H1 (cell line): ENCODE measurements at regions not wholly inside any gene's neighbourhood (a gene's known extent, or its start where the extent isn't known, plus 50 kb on each side); places are given as distances from the start of the nearest gene placed in this dataset.

Experiments
- ATF3 ChIP-seq: IDR thresholded peaks from 2 replicates; pipeline ENCODE4 v1.6.1; 2011; ENCODE audit warnings: low read depth, mild to moderate bottlenecking, low read length; ENCODE audit not compliant: insufficient read depth
- GTF2F1 ChIP-seq: IDR thresholded peaks from 2 replicates; pipeline ENCODE4 v1.6.1; 2012; ENCODE audit warnings: low read depth, low read length, improper control_type of control experiment, borderline replicate concordance
- KDM1A ChIP-seq: fragments of 200-600, 300-600 bp; sonication (generic); IDR thresholded peaks from 2 replicates; pipeline ENCODE4 v1.7.1; 2016; ENCODE audit warnings: mild to moderate bottlenecking, low read length, borderline replicate concordance

- TF ChIP-seq GTF2F1 (no peak), KDM1A (no peak), ATF3 (no peak)
Observed at GRCh38 chr13:90461398-90461797, 886.1 kb upstream of the MIR17HG start (continued).
